ENCODE measurements at regions not wholly inside any gene's neighbourhood (a gene's known extent, or its start where the extent isn't known, plus 50 kb on each side); places are given as distances from the start of the nearest gene placed in this dataset.

DNA sequence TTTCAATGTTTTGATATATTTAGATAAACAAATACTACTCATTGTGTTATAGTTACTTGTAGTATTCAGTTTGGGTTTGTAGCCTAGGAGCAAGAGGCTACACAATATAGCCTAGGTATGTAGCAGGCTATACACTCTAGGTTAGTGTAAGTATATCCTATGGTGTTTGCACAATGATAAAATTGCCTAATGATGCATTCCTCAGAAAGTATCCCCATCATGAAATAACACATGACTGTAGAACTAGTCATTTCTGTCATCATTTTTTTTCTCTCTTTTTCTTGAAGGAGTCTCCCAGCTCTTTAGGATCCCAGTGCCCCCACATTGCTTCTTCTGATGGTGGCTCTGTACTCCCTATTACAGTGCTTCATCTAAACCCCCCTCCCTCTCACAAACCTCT, 157.7 kb upstream of the CADPS start:
- intact Hi-C loops (cut with DNase I) = no loop called here
- Histone ChIP-seq H3K4me3 (replicated peaks in 1 of 3) (no peak overlapping the region), H3K9me3 (no peaks in the 10 kb centered on the region), H3K36me3 (no peaks in the 10 kb centered on the region), H3K27ac (no peak overlapping the region), H3K4me1 (no peaks in the 10 kb centered on the region), H3K27me3 (no peaks in the 10 kb centered on the region)
- TF ChIP-seq, protein P1, sequence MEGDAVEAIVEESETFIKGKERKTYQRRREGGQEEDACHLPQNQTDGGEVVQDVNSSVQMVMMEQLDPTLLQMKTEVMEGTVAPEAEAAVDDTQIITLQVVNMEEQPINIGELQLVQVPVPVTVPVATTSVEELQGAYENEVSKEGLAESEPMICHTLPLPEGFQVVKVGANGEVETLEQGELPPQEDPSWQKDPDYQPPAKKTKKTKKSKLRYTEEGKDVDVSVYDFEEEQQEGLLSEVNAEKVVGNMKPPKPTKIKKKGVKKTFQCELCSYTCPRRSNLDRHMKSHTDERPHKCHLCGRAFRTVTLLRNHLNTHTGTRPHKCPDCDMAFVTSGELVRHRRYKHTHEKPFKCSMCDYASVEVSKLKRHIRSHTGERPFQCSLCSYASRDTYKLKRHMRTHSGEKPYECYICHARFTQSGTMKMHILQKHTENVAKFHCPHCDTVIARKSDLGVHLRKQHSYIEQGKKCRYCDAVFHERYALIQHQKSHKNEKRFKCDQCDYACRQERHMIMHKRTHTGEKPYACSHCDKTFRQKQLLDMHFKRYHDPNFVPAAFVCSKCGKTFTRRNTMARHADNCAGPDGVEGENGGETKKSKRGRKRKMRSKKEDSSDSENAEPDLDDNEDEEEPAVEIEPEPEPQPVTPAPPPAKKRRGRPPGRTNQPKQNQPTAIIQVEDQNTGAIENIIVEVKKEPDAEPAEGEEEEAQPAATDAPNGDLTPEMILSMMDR (IDR thresholded peaks at IDR 0.05) = no peak
- no peak for TF ChIP-seq POLR2A (IDR thresholded peaks at IDR 0.05)
- no peak for DNase-seq

DNA sequence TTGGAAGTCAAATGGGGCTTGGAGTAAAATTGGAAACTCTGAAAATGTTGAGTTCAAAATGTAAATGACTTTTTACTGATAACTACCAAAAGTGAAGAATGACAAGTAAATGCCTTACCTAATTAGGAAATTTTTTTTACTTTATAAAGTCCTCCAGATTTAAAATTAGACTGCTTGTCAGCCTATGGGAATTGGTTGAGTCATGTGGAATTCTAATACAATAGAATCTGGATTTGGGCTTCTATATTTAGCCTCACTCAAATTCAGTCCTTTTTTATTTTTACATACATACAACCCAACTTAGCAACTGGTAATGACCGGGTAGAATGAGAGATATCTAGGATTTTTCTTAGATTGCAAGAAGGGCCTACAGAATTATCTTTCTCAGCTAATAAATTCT, 158.9 kb upstream of the CADPS start:
- 87 to 88% methylated on average over 1 of the region's 1 CpG for WGBS, 2 donors
- H3K27ac ChIP-seq = no peak overlapping the region

DNA sequence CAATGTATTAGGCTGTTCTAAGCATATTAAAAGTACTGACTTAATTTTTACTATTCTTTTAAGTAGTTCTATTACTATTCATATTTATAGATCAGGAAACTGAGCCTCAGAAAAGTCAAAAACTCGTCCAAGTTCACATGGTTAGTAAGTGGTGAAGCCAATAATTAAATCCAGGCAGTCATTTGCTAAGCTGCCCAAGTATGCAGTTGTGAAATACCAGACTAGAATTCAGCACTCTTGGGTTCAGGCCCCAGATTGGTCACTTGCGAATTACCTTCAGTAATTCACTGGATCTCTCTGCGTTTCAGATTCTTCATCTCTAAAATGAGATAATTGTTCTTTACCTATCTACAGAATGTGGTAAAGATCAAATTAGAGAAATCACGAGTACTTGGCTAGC, 161.9 kb upstream of the CADPS start:
- DNase-seq = no peak
- Histone ChIP-seq H3K27ac (no peak overlapping the region), H3K4me1 (no peaks in the 10 kb centered on the region), H3K27me3 (no peaks in the 10 kb centered on the region), H3K4me3 (replicated peaks in 1 of 3) (no peak overlapping the region), H3K9me3 (no peaks in the 10 kb centered on the region), H3K36me3 (no peaks in the 10 kb centered on the region)
- TF ChIP-seq, protein P1 (IDR thresholded peaks at IDR 0.05) = no peak
- TF ChIP-seq POLR2A (IDR thresholded peaks at IDR 0.05) = no peak
- WGBS, 2 donors = 83 to 89% methylated on average over 4 of the region's 4 CpGs
- intact Hi-C loops (cut with DNase I) = no loop called here

More for the DNA sequence above, 158.9 kb upstream of the CADPS start:
- H3K36me3 ChIP-seq = no peaks in the 10 kb centered on the region
- H3K27me3 ChIP-seq = no peaks in the 10 kb centered on the region
- intact Hi-C loops (cut with DNase I) = no loop called here
- TF ChIP-seq POLR2A (IDR thresholded peaks at IDR 0.05) = no peak
- TF ChIP-seq, protein P1 (IDR thresholded peaks at IDR 0.05) = no peak
- no peak overlapping the region for H3K4me3 ChIP-seq (replicated peaks in 1 of 3)
- H3K9me3 ChIP-seq = no peaks in the 10 kb centered on the region
- no peak for DNase-seq
- H3K4me1 ChIP-seq = no peaks in the 10 kb centered on the region

DNA sequence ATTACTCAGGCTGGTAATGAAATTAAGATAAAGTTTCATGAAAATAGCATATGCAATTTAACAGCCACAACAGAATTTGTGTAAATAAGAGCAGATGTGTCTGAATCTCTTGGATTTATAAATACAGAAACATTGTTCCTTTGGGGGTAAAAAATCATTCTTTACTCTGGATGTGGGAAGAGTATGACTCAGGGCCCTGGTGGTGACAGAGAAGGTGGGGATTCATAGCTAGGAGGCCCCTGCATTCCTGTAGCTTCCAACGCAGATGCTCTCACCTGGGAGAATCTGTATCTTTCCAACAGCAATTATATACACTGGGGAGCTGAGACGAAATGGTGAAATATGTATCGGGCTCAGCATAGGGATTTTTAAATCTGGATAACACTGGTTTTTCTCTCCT, 167.6 kb upstream of the CADPS start:
- no peaks in the 10 kb centered on the region for H3K27me3 ChIP-seq
- DNase-seq = no peak
- no peaks in the 10 kb centered on the region for H3K4me1 ChIP-seq
- no peak overlapping the region for H3K4me3 ChIP-seq (replicated peaks in 1 of 3)
- TF ChIP-seq, protein P1 (IDR thresholded peaks at IDR 0.05) = no peak
- no peak for TF ChIP-seq POLR2A (IDR thresholded peaks at IDR 0.05)
- H3K36me3 ChIP-seq = no peaks in the 10 kb centered on the region
- intact Hi-C loops (cut with DNase I) = no loop called here
- H3K27ac ChIP-seq = no peak overlapping the region
- no peaks in the 10 kb centered on the region for H3K9me3 ChIP-seq
- WGBS, 2 donors = 77 to 92% methylated on average over 3 of the region's 3 CpGs

DNA sequence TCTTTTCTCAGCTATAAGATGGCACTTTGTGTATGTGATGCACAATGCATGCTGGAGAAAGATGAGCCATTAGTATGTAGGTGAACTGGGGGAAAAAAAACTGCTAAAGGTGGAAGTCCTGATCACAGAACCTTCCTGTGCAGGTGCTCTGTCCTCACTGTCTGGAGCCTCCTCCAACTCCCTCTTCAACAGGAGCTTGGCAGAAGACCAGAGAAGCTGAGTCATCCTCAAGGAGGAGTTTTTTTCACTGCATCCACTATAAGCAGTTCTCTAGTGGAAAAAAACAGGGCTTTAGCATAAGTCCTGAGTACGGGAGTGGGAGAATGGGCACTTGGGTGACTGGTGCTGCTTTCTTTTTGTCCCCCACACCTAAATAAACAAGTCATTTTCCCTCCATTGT, 168.4 kb upstream of the CADPS start:
- intact Hi-C loops (cut with DNase I) = no loop called here
- no peak for TF ChIP-seq POLR2A (IDR thresholded peaks at IDR 0.05)
- TF ChIP-seq, protein P1 (IDR thresholded peaks at IDR 0.05) = no peak
- no peak overlapping the region for H3K27ac ChIP-seq
- WGBS, 2 donors = 18% methylated on average over 1 of the region's 1 CpG; no CpG with 5 or more reads in 1 of the 2 donors
- no peaks in the 10 kb centered on the region for H3K9me3 ChIP-seq
- H3K4me3 ChIP-seq (replicated peaks in 1 of 3) = no peak overlapping the region
- no peaks in the 10 kb centered on the region for H3K27me3 ChIP-seq
- H3K4me1 ChIP-seq = no peaks in the 10 kb centered on the region
- no peaks in the 10 kb centered on the region for H3K36me3 ChIP-seq
- peak; percentile 65 to 66 for DNase-seq
